GM21367 (cell line): ENCODE measurements at regions not wholly inside any gene's neighbourhood (a gene's known extent, or its start where the extent isn't known, plus 50 kb on each side); places are given as distances from the start of the nearest gene placed in this dataset.
"Not testable (repeated sequence)": the region's sequence is repeated elsewhere in the genome, so short reads cannot be mapped to it uniquely, and the experiment has no call there.

Experiments
- ATAC-seq: cut with Tn5 transposase; IDR thresholded peaks from one replicate; pipeline ENCODE4 v1.9.1; 2021; ENCODE audit not compliant: unreplicated experiment

- ATAC-seq = no peak
Measured at GRCh38 chr3:180743813-180744590, 64.7 kb upstream of the CCDC39 start.

GRCh38 chr3:180747805-180748361 is 68.6 kb upstream of the CCDC39 start:
- ATAC-seq = no peak

- ATAC-seq = no peak
Measured at GRCh38 chr3:180749322-180749721, 70.0 kb upstream of the CCDC39 start.

GRCh38 chr3:180749796-180750195 is 70.5 kb upstream of the CCDC39 start:
- no peak for ATAC-seq

- ATAC-seq = no peak
Measured at GRCh38 chr3:180755556-180755955, 76.3 kb upstream of the CCDC39 start.

- ATAC-seq = no peak
Measured at GRCh38 chr3:180762866-180763265, 83.6 kb upstream of the CCDC39 start.

- no peak for ATAC-seq
Measured at GRCh38 chr3:180764481-180764880, 85.2 kb upstream of the CCDC39 start.

- no peak for ATAC-seq
Measured at GRCh38 chr3:180770639-180771038, 91.3 kb upstream of the CCDC39 start.

GRCh38 chr3:180776433-180776832 is 97.1 kb upstream of the CCDC39 start:
- ATAC-seq = no peak

GRCh38 chr3:180782195-180782984 is 103.1 kb upstream of the CCDC39 start:
- no peak for ATAC-seq

GRCh38 chr3:180786227-180786626 is 106.9 kb upstream of the CCDC39 start:
- ATAC-seq = not testable (repeated sequence)

GRCh38 chr3:180789774-180790173 is 110.5 kb upstream of the CCDC39 start:
- no peak for ATAC-seq

GRCh38 chr3:180798197-180798596 is 114.3 kb upstream of the FXR1 start:
- no peak for ATAC-seq

GRCh38 chr3:180802837-180803236 is 109.6 kb upstream of the FXR1 start:
- ATAC-seq = no peak

- ATAC-seq = no peak
Measured at GRCh38 chr3:180804916-180805315, 107.6 kb upstream of the FXR1 start.

GRCh38 chr3:180808823-180809575 is 103.5 kb upstream of the FXR1 start:
- ATAC-seq = no peak

GRCh38 chr3:180820400-180820799 is 92.1 kb upstream of the FXR1 start:
- no peak for ATAC-seq

- ATAC-seq = no peak
Measured at GRCh38 chr3:180825964-180826363, 86.5 kb upstream of the FXR1 start.

GRCh38 chr3:180827171-180827570 is 85.3 kb upstream of the FXR1 start:
- no peak for ATAC-seq

- no peak for ATAC-seq
Measured at GRCh38 chr3:180828001-180828720, 84.3 kb upstream of the FXR1 start.
